ENCODE measurements at regions not wholly inside any gene's neighbourhood (a gene's known extent, or its start where the extent isn't known, plus 50 kb on each side); places are given as distances from the start of the nearest gene placed in this dataset.

- WGBS (ENCODE audit: insufficient coverage), result 70% methylated on average over 3 of the region's 6 CpGs
- Histone ChIP-seq H3K9me3 (ENCODE audit: control extremely low read depth in 1 of 3, control insufficient read depth in 2 of 3, insufficient read depth in 1 of 3, low read length in 2 of 3) (no peaks in the 10 kb centered on the region), H3K4me1 (ENCODE audit: control insufficient read depth in 2 of 2, insufficient read depth in 2 of 2, low read length in 2 of 2) (no peaks in the 10 kb centered on the region), H3K27ac (ENCODE audit: low read length in 2 of 2) (no peak overlapping the region), H3K79me2 (ENCODE audit: control insufficient read depth, insufficient read depth, low read length) (no peaks in the 10 kb centered on the region), H4K20me1 (ENCODE audit: control insufficient read depth, insufficient read depth, low read length, poor library complexity, severe bottlenecking) (no peaks in the 10 kb centered on the region), H3K4me3 (ENCODE audit: control extremely low read depth in 1 of 5, extremely low read depth in 1 of 5, insufficient read depth in 1 of 5, low read depth in 2 of 5, low read length in 4 of 5) (no peak overlapping the region), H2AFZ (ENCODE audit: insufficient read depth, low read depth, low read length, poor library complexity, severe bottlenecking) (no peak overlapping the region), H3K36me3 (replicated peaks in 1 of 2; ENCODE audit: control extremely low read depth in 1 of 2, control insufficient read depth in 1 of 2, extremely low read depth in 1 of 2, insufficient read depth in 2 of 2, low read length in 1 of 2) (no peaks in the 10 kb centered on the region), H3K9ac (ENCODE audit: low read length) (no peak overlapping the region), H3K4me2 (replicated peaks; ENCODE audit: low read depth, low read length, poor library complexity, severe bottlenecking) (no peak overlapping the region), H3K27me3 (replicated peaks in 1 of 4; ENCODE audit: control extremely low read depth in 1 of 4, control insufficient read depth in 3 of 4, insufficient read depth in 4 of 4, low read length in 3 of 4) (no peaks in the 10 kb centered on the region)
- TF ChIP-seq CTCF (IDR thresholded peaks at IDR 0.05), result no peak
- TF ChIP-seq EZH2 (IDR thresholded peaks at IDR 0.05; ENCODE audit: borderline replicate concordance, insufficient read depth, low read depth, low read length, poor library complexity, severe bottlenecking), result no peak
- ChIA-PET CTCF (no interaction called here), POLR2A (no interaction called here)
- intact Hi-C loops (cut with micrococcal nuclease), result no loop called here
- Mint-ChIP-seq H3K27ac (no peak overlapping the region), H3K4me1 (no peaks in the 10 kb centered on the region), H3K27me3 (peaks cover 9% of the 10 kb centered on the region), H3K9me3 (ENCODE audit: insufficient read depth) (no peaks in the 10 kb centered on the region), H3K4me3 (no peak overlapping the region)
- DNase-seq, result no peak
- no peak for ATAC-seq (ENCODE audit: low read depth)
These were observed 70.4 kb upstream of the ASIC2 start for GRCh38 chr17:33363475-33363874.

DNA sequence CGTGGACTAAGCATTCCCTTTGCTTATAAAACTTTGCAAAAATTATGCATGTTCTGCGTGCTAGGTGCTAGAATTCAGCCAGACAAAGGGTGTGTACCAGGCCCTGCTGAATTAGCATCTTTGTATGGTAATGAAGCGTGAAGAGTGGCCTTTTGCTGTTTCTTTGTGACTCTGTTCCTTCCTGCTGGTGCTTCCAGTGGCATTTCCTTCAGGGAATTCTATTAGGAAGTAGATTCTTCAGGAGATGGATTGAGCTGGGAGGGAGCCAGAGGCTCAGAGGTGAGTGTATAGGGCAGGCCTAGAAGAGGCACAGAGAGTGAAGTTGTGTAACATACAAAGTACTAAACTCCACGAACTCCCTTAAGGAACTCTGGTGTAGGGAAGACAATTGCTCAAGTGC lies 73.9 kb upstream of the ASIC2 start:
- DNase-seq (no peak), ATAC-seq (ENCODE audit: low read depth) (no peak)
- Histone ChIP-seq H3K27me3 (replicated peaks in 1 of 4; ENCODE audit: control extremely low read depth in 1 of 4, control insufficient read depth in 3 of 4, insufficient read depth in 4 of 4, low read length in 3 of 4) (peaks cover 0 to 5% (median 0%) of the 10 kb centered on the region in 4 experiments), H3K9ac (ENCODE audit: low read length) (no peak overlapping the region), H4K20me1 (ENCODE audit: control insufficient read depth, insufficient read depth, low read length, poor library complexity, severe bottlenecking) (no peaks in the 10 kb centered on the region), H3K36me3 (replicated peaks in 1 of 2; ENCODE audit: control extremely low read depth in 1 of 2, control insufficient read depth in 1 of 2, extremely low read depth in 1 of 2, insufficient read depth in 2 of 2, low read length in 1 of 2) (no peaks in the 10 kb centered on the region), H3K4me3 (ENCODE audit: control extremely low read depth in 1 of 5, extremely low read depth in 1 of 5, insufficient read depth in 1 of 5, low read depth in 2 of 5, low read length in 4 of 5) (no peak overlapping the region), H3K9me3 (ENCODE audit: control extremely low read depth in 1 of 3, control insufficient read depth in 2 of 3, insufficient read depth in 1 of 3, low read length in 2 of 3) (no peaks in the 10 kb centered on the region), H3K4me1 (ENCODE audit: control insufficient read depth in 2 of 2, insufficient read depth in 2 of 2, low read length in 2 of 2) (no peaks in the 10 kb centered on the region), H2AFZ (ENCODE audit: insufficient read depth, low read depth, low read length, poor library complexity, severe bottlenecking) (no peak overlapping the region), H3K4me2 (replicated peaks; ENCODE audit: low read depth, low read length, poor library complexity, severe bottlenecking) (no peak overlapping the region), H3K27ac (ENCODE audit: low read length in 2 of 2) (no peak overlapping the region), H3K79me2 (ENCODE audit: control insufficient read depth, insufficient read depth, low read length) (no peaks in the 10 kb centered on the region)
- CTCF ChIA-PET, result no interaction called here
- peaks cover 8% of the 10 kb centered on the region for H3K27me3 Mint-ChIP-seq
- 76% methylated on average over 4 of the region's 4 CpGs for WGBS (ENCODE audit: insufficient coverage)
- H3K27ac Mint-ChIP-seq, result no peak overlapping the region
- intact Hi-C loops (cut with micrococcal nuclease), result no loop called here
- H3K4me1 Mint-ChIP-seq, result no peaks in the 10 kb centered on the region
- no peaks in the 10 kb centered on the region for H3K9me3 Mint-ChIP-seq (ENCODE audit: insufficient read depth)
- H3K4me3 Mint-ChIP-seq, result no peak overlapping the region
- TF ChIP-seq CTCF (IDR thresholded peaks at IDR 0.05), result no peak
- TF ChIP-seq EZH2 (IDR thresholded peaks at IDR 0.05; ENCODE audit: borderline replicate concordance, insufficient read depth, low read depth, low read length, poor library complexity, severe bottlenecking), result no peak
- POLR2A ChIA-PET, result no interaction called here
